GM18517 (cell line): ENCODE measurements at regions not wholly inside any gene's neighbourhood (a gene's known extent, or its start where the extent isn't known, plus 50 kb on each side); places are given as distances from the start of the nearest gene placed in this dataset.
"Not testable (repeated sequence)": the region's sequence is repeated elsewhere in the genome, so short reads cannot be mapped to it uniquely, and the experiment has no call there.

Experiments used
- ATAC-seq: cut with Tn5 transposase; IDR thresholded peaks from one replicate; pipeline ENCODE4 v1.9.1; 2021; ENCODE audit warnings: mild to moderate bottlenecking, moderate library complexity; ENCODE audit not compliant: unreplicated experiment

- no peak for ATAC-seq
These were observed 186.8 kb downstream of the ETV1 start for GRCh38 chr7:13802651-13803050.

- ATAC-seq: no peak
These were observed 186.3 kb downstream of the ETV1 start for GRCh38 chr7:13803134-13803533.

DNA sequence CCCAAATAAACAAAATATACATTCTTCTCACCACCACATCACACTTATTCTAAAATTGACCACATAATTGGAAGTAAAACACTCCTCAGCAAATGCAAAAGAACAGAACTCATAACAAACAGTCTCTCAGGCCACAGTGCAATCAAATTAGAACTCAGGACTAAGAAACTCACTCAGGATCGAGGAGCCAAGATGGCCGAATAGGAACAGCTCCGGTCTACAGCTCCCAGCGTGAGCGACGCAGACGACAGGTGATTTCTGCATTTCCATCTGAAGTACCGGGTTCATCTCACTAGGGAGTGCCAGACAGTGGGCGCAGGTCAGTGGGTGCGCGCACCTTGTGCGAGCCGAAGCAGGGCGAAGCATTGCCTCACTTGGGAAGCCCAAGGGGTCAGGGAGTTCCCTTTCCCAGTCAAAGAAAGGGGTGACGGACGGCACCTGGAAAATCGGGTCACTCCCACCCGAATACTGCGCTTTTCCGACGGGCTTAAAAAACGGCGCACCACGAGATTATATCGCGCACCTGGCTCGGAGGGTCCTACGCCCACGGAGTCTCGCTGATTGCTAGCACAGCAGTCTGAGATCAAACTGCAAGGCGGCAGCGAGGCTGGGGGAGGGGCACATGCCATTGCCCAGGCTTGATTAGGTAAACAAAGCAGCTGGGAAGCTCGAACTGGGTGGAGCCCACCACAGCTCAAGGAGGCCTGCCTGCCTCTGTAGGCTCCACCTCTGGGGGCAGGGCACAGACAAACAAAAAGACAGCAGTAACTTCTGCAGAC, 183.2 kb downstream of the ETV1 start:
- not testable (repeated sequence) for ATAC-seq

GRCh38 chr7:13817230-13817629, 172.2 kb downstream of the ETV1 start:
- not testable (repeated sequence) for ATAC-seq

DNA sequence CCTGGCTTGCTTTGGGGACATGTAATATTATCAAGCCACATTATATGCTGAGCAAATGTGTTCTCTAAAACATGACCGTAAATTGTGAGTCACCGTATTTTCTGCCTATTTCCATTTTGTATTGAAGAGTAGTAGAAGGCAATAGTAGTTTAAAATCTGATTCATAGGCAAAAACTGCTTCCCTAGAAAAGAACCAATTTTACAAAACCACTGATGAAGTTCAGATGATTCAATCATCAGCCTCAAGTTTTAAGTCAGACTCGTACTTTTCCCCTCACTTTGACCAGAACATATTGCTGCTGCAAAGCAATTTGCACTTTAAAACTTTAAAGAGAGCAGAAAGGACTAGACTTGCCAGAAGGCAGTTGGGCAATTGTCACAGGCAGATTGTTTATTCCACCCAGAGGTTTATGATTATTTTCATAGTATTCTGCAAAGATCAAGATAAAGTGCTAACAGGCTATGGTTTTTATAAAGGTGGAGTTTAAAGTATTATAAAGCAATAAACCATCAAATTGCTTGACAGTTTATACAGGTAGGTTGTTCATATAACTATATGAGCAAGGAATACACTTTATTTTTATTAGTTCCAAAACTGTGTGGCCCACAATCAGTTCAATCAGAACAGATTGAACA, 168.2 kb downstream of the ETV1 start:
- no peak for ATAC-seq

- no peak for ATAC-seq
These were observed 166.8 kb downstream of the ETV1 start for GRCh38 chr7:13822678-13823077.

GRCh38 chr7:13826752-13827151, 162.7 kb downstream of the ETV1 start:
- no peak for ATAC-seq

DNA sequence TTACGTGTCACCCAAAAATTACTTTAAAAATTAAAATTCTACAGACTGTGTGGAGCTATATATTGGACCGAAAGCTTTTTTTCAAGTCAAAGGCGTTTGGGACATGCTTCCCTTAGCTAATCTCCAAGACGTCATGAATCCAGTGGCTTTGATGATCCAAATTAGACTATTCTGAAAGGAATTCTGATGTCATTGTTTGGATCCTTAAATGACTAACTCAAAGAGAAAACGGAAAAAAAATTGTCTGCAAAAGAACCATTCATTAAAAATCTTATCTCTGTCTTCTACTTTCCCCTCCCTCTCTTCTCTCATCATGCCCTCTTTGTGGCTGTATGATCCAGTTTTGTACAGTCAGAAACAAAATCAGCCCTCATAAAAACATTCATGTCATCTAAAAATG, 161.8 kb downstream of the ETV1 start:
- ATAC-seq: no peak

DNA sequence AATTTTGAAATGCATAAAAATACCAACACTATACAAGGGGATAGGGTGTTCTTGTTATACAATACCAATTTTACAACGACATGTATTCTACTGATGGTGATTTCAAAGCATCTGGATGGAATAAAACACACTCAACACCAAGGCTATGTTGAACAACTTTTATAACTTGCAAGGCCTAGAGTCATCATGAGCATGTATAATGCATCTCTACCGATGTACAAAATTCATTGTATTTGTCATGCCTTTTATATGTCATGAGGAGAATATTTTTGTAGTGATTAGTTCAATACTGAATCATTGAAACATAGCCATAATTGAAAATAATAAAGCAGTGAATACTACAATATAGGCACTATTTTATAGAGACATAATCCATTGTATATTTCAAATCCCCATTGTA, 160.2 kb downstream of the ETV1 start:
- ATAC-seq: no peak

GRCh38 chr7:13829914-13830900, 159.3 kb downstream of the ETV1 start:
- no peak for ATAC-seq

DNA sequence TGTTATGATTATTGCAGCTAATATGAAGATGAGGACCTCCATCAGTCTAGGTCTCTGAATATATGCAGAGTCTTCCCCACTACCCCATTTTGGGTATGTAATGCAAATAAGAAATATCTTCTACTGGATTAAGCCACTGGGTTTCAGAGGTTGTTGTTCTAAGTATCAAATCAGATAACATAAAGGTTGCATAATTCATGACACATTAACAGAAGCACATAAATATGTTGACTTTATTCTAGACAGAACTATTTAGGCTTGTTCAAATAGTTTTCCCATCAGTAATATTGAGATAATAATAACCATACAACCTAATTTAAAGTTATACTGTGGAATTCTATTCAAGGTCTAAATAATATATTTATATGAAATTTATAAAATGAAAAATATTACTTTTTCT, 157.1 kb downstream of the ETV1 start:
- ATAC-seq: no peak

DNA sequence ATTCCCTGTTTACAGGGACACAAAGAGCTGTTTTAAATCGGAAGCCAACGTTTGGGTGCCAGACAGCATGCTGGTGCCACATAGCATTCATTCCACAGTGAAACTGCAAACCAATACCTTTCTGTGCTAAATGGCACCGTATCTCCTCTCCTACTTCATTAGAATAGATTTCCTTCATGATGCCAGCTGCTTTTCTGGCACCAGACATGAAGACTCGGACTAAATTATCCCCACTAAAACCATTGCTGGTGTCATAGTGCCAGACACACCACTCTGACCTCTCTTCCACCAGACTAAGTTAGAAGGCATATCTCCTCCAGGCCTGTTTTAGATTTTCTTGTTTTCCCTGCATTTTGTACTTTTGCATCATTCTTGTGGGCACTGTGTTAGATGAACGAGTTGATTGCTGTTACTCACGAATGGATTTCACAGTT, 155.1 kb downstream of the ETV1 start:
- ATAC-seq: no peak

GRCh38 chr7:13835442-13835841, 154.0 kb downstream of the ETV1 start:
- ATAC-seq: no peak

- no peak for ATAC-seq
These were observed 150.4 kb downstream of the ETV1 start for GRCh38 chr7:13839063-13839462.
